ENCODE measurements at regions not wholly inside any gene's neighbourhood (a gene's known extent, or its start where the extent isn't known, plus 50 kb on each side); places are given as distances from the start of the nearest gene placed in this dataset.

DNA sequence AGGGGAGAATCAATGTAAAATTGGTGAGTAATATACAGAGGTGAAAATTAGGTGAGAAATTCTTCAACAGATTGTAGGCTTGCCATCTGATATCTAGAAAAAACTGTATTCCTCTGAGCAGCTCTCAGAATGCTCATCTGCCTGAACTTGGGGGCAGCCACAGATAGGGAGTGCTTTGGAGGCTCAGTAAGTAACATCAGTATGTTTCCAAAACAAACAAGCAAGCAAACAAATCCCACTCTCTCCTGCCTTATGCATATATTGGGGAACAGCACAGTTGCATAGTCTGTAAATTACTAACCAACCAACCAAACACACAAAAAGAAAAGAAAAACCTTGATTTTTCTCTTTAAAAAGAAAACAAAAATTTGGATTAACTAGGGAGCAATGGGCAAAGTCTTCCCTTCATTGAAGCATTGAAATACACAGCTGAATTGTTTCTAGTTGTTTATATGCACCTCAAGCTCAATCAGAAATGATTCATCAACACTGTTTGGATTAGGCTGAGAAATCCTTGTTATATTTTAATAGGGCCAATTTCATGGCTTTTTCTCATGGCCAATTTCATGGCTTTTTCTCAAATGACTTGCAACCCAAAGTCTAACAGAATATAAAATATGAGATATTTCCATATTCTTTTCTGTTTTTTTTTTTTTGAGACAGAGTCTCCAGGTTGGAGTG lies 50.1 kb upstream of the DEK start:
- no peaks in the 10 kb centered on the region for H3K36me3 ChIP-seq
- H3K27ac ChIP-seq: no peak overlapping the region
- TF ChIP-seq, protein P1, sequence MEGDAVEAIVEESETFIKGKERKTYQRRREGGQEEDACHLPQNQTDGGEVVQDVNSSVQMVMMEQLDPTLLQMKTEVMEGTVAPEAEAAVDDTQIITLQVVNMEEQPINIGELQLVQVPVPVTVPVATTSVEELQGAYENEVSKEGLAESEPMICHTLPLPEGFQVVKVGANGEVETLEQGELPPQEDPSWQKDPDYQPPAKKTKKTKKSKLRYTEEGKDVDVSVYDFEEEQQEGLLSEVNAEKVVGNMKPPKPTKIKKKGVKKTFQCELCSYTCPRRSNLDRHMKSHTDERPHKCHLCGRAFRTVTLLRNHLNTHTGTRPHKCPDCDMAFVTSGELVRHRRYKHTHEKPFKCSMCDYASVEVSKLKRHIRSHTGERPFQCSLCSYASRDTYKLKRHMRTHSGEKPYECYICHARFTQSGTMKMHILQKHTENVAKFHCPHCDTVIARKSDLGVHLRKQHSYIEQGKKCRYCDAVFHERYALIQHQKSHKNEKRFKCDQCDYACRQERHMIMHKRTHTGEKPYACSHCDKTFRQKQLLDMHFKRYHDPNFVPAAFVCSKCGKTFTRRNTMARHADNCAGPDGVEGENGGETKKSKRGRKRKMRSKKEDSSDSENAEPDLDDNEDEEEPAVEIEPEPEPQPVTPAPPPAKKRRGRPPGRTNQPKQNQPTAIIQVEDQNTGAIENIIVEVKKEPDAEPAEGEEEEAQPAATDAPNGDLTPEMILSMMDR (IDR thresholded peaks at IDR 0.05): no peak
- TF ChIP-seq EP300 (IDR thresholded peaks at IDR 0.05): no peak
- TF ChIP-seq POLR2A (IDR thresholded peaks at IDR 0.05): no peak
- intact Hi-C loops (cut with DNase I): no loop called here
- no peak overlapping the region for H3K4me3 ChIP-seq
- H3K4me1 ChIP-seq (ENCODE audit: insufficient read depth): no peaks in the 10 kb centered on the region
- DNase-seq: no peak
- H3K27me3 ChIP-seq: no peaks in the 10 kb centered on the region
- no peaks in the 10 kb centered on the region for H3K9me3 ChIP-seq

Measured in ovary (tissue), 7 donors.